NCI-H1417 (cell line): ENCODE measurements at regions not wholly inside any gene's neighbourhood (a gene's known extent, or its start where the extent isn't known, plus 50 kb on each side); places are given as distances from the start of the nearest gene placed in this dataset.
"Not testable (repeated sequence)": the region's sequence is repeated elsewhere in the genome, so short reads cannot be mapped to it uniquely, and the experiment has no call there.

Experiments
- DNase-seq, 3 experiments: peaks; one replicate each; lab custom pipeline; 2025; lab: John Stamatoyannopoulos, UW

DNA sequence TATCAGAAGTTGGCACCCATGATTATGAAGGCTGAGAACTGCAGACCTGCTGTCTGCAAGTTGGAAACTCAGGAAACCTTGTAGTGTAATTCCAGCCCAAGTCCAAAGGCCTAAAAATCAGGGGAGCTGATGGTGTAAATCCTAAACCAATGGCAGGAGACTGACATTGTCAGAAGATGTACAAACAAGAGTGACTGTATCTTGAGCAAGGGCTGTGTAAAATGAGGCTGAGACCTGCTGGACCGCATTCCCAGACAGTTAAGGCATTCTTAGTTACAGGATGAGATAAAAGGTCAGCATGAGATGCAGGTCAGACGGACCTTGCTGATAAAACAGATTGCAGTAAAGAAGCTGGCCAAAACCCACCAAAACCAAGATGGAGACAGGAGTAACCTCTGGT, 147.7 kb downstream of the COG6 start:
- no peak for DNase-seq

DNA sequence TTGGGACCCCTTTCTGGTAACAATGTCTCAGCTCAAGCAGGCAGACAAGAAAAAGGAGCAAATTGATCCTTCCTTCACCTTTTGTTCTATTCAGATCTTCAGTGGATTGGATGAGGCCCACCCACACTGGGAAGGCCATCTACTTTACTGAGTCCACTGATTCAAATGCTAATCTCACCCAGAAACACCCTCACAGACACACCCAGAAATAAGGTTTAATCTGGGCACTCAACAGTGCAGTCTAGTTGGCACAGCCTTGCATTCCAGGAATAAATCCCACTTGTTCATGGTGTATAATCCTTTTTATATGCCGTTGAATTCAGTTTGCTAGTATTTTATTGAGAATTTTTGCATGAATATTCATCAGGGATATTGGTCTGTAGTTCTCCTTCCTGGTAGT, 148.4 kb downstream of the COG6 start:
- no peak for DNase-seq

DNA sequence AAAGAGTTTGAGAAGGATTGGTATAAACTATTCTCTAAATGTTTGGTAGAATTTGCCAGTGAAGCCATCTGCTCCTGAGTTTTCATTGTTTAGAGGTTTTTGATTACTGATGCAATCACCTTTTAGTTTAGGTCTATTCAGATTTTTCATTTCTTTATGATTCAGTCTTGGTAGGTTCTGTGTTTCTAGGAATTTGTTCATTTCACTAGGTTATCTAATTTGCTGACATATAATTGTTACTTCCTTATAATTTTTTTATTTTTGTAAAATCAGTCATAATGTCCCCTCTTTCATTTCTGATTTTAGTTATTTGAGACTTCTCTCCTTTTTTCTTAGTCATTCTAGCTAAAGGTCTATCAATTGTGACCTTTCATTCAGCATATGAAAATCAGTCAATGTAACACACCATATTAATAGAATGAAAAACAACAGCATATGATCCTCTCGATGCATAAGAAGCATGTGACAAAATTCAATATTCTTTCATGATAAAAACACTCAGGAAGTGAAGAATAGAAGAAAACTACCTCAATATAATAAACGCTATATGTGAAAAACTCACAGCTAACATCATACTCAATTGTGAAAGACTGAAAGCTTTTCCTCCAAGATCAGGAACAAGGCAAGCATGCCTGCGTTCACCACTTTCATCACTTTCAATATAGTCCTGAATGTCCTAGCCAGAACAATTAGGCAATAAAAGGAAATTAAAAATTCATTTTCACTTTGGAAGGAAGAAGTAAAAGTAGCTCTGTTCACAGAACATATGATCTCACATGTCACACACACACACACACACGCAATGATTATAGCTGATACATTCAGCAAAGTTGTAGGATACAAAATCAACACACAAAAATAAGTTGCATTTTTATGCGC, 149.1 kb downstream of the COG6 start:
- no peak for DNase-seq

DNA sequence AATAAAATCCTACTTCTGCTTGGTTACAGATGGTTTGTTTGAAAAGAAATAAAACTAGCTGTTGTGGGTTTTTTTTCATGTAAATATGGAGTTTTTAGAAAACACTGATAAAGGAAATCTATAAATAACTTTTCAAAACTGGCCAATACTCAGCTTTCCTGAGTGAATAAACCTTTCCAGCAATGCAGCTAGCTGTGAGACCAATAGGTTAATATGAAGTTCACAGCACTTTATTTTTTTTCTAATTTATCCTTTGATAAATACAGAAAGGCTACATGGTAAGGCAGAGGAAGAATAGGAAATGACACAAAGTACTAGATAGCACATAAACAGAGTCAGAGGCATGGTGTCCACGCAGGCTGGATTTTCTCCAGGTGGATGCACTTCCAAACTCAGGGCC, 154.0 kb downstream of the COG6 start:
- DNase-seq: no peak

DNA sequence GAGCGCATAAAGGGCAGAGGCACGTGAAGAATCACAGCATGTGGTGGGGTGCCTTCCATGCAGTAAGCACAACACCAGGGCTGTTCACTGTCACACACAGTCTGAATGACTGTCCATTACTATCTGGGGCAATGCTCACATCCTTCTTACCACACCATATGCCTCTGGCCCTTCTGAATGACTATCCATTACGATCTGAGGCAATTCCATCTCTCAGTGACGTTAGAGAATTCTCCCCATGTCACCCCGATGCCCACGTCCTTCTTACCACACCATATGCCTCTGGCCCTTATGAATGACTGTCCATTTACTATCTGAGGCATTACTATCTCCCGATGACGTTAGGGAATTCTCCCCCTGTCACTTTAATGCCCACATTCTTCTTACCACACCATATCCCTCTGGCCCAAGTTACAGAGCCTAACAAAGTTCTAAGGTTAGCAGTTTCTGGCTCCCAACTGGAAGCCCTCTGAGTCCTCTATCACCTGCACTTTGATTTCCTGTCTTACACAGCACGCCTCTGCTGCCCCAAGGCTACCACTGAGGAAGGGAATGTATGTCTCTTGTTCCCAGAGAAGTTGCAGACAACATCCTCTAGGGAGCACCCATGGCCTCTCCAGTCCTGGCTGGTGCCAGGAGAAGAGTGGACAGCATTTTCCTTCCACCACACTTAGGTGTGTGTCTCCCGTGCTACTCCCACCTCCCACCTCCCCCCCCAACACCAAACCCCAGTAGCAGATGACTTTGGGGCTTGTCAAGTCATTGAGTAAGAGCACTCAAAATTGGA, 154.8 kb downstream of the COG6 start:
- DNase-seq: no peak

DNA sequence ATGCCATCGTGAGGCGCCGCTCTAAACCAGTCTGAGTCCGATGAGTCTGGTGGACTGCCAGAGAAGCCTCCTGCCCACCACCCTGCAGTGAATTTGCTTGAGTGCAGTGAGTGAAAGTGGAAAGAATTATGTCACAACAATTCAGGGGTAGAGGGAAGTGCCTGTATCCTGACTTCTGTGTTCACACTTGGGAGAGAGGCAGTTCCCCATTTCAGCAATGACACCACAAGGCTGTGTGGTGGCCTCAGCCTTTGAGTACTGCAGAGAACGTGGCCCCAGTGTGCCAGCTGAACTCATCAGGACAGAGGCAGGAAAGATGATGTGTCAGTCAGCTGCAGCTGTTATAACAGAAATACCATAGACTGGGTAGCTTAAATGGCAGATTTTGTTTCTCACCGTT, 155.6 kb downstream of the COG6 start:
- DNase-seq: no peak

DNA sequence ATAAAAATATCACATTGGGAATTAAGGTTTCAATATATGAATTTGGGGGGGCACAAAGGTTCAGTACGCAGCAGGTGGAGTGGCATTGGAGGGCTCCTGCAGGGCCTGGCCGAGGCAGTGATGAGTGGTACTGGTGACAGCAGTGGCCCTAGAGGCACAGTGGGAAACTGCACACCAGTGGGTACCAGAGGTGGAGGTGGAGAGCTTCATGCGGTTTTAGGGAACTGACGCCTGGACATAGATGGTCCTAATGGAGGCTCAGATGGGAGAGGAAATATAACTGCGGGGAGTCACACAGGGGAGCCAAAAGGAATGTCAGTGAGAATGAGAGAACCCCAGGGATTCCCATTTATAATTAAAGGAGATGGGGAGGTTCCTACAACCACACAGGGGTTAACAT, 156.2 kb downstream of the COG6 start:
- no peak for DNase-seq

DNA sequence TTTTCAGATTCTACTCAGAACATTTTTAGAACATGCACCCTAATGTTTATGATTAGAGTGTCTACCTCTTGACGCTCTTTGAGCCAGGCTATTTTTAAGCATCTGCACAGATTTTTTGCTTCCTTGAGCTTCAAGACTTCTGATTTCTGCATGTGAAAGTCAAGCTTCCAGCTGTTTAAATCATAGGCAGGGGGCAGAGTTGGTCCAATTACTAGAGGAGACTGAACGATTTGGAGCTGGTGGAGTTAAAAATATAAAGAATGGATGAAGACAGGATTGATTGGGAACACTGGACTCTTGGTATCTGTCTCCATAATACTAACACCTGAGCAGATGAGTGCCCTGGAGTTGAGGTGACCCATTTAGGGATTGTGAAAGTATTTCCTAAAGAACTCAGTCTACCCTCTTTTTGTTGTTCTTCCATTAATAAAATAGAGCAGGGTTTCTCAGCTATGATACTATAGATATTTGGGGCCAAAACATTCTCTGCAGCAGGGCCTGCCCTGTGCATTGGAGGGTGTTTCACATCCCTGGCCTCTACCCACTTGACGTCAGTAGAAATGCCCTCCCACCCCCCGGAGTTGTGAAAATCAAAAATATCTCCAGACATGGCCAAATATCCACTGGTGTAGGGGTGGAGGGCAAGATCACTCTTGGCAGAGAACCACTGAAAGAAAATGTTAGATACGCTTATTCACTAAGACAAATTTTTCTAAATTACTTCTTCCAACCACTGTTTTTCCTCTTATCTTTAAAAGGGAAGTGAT, 160.1 kb downstream of the COG6 start:
- no peak for DNase-seq

DNA sequence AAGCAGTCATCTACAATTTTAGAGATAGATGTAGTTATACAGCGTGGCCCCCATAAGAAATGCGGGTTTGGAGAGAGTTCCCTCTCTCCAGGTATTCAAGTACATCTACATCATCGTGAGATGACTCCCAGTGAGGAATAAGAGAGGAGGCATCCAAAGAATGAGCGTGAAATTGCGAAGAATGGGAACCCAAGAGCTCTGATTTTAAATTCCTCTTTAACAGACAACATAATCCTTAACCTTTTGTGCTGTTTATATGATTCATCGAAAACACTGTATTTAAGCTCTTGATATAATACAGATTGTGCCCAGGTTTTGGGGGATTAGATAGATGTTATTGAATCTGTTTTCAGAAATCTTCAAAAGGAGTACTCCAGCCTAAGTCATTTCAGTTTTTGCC, 161.5 kb downstream of the COG6 start:
- DNase-seq: no peak

DNA sequence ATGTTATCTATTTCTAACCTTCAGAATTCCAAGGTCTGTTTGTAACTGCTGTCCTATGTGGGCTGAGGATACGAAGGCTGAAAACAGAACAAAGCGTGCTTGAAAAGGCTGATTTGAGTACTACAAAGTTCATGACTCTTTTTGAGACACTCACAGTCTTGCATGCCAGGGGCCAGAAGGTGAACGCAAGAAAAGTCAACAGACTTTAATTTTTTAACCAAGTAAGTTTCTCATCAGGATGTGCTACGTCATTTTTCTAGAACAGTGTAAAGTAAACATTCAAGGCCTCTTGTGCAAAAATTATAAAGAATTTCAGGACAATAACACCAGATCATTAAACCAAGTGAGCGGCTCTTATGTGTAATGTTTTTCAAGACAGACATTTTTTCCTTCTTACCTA, 163.5 kb downstream of the COG6 start:
- DNase-seq: no peak

DNA sequence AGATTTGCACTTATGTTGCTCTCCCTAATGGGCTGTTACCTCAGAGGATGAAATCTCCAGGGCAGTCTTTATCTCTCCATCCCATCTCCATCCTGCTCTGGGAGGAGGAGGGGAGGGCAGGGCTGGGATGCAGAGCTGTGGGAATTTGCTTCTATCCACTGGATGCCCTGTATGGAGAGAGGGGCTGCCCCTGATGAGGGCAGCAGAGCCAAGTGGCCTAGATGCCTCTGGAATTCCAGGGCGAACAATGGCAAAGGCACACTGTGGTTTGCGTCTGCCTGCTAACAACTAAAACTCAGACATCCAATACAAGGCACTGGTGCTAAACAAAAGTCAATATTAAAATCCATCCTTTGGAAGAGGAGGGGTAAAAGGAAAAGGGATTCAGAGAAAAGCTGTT, 165.1 kb downstream of the COG6 start:
- DNase-seq: no peak

DNA sequence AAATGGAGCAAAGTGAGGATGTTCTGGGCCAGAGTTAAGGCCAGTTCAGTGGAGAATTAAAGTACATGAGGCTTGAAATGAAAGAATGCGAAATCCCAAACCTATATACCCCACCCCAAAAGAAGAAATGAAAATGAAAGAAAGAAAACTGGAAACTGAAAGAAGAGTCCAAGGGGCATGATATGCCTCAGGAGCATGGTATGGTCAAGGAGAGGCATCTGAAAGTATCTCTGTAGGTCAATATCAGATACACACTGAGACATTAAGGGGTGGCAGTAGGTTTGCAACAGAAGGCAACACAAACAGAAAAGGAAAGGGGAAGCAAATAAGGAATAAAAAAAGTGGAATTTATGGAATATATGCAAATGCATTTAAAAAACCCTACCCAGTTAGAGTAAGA, 166.5 kb downstream of the COG6 start:
- DNase-seq: no peak

DNA sequence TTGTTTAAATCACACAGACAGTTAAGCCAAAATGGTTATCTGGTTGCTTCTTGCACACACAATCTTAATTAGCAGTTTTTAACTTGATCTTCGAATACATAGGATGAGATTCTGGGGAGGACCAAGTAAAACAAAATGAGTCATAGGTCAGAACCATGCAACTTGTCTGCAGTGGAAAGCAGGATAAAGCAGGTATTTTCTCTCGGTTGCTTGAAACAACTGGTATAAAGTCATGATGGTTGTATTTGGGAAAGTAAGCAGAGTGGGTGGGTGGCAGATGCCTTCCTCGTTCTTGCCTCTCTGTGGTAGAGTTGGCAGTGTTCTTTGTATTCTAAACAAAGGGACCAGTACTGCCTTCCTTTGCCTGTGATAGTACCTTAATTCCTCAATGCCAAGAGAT, 167.0 kb downstream of the COG6 start:
- DNase-seq: no peak

DNA sequence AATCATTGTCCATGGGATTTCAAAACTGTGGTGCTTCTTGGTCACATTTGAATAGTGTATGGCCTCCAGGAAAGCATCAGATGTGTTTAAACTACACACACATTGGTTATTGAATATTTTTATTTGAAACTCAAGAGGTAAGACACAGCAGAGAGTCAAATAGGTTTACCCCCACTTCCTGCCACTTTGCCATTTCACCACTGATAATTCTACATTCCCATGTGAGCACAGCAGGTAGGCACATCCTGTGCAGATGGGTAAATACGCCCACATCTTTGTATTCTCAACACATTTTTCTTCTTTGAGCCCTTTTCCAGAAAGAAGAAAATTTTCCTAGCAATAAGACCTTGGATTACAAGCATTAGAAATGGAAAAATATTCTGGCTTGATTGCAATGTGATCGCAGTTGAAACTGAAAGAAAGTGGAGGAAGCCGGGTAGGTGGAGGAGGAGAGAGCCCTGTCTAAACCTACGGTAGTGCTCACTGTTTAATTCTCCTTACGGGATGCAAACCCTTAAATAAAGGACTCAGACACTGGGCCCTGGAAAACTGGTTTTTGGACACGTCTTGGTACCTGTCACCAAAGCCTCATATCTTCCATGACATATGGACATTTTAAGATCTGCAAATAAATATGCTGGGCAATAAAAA, 167.7 kb downstream of the COG6 start:
- DNase-seq: no peak

DNA sequence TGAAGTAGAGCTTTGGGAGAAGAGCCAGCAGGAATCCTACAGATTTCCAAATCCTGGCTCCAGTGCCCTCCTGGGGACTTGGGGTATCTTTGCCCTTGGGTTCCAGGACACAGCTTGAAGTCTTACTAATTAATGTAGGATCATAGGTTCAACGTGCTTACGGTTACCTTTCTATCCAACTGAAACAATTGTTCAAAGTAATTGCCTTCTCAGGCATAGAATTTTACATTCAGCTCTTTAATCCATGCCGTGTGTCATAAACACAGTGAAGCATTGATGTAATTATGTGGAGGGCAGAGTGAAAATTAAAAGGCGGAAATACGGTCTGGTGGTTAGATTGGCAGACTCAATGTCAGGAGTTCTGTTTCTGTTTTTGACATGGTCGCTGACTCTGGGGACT, 170.4 kb downstream of the COG6 start:
- DNase-seq: peak in 2 of 3 experiments; percentile 13 to 59

DNA sequence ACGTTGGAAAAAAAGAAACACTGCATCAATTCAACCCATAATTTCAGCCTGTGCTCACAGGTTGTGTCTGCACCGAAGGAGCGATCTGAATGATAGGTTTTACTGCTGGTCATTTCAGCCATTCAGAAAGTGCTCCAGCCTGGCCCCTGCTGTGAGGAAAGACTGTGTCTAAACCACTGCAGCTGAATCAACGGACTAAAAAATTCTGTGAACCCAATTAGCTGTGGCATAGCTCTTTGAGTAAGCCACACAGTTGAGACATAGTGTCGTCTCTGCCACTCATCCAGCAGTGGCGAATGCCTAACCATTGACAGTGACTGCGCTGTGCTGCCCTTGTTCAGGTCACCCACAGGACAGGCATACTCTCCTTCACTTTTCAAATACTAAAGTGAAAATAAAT, 179.8 kb downstream of the COG6 start:
- peak; percentile 53 to 87 (median 75) for DNase-seq

DNA sequence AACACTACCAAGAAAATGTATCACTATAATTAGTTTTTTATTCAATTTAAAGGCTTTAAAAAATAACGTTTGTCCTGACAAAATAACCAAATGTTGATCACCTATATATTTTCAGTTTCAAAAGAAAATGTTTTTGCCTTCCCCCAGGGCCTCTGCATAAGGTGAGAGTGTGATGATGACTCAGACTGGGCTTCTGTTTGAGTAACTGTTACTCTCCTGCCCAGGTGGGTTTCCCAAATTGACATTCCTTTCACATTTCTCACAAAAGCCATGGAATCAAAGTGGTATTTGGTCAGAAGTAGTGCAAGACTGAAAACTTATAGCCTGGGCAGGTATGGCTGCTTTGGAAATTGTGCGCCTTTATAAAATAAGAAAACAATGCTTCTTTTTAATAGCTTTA, 180.6 kb downstream of the COG6 start:
- DNase-seq: no peak

DNA sequence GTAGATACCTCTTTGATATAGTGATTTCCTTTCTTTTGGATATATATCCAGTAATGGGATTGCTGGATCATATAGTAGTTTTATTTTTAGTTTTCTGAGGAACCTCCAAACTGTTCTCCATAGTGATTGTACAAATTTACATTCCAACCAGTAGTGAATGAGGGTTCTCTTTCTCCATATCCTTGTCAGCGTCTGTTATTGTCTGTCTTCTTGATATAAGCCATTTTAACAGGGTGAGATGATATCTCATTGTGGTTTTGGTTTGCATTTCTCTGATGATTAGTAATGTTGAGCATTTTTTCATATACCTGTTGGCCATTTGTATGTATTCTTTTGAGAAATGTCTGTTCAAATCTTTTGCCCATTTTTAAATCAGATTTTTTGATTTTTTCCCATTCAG, 182.4 kb downstream of the COG6 start:
- not testable (repeated sequence) for DNase-seq

DNA sequence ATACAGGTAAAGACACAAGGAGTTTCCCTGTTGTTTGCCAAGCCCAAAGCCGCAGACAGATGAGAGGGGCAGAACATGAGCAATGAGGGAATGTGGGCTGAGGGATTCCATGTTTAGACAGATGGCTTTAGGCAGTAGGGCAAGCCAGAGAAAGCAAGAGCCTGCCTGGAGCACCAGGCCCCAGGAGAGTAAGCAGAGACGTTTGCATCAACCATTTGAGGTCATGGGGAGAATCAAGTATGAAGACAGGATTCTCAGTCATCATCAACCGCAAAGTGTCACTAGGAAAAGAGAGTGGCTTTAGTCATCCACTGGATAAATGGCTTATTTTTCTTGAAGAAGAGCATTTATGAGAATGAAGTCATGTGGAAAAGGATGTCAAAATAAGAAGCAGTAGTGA, 184.7 kb downstream of the COG6 start:
- peak in 1 of 3 experiments; percentile 55 for DNase-seq

DNA sequence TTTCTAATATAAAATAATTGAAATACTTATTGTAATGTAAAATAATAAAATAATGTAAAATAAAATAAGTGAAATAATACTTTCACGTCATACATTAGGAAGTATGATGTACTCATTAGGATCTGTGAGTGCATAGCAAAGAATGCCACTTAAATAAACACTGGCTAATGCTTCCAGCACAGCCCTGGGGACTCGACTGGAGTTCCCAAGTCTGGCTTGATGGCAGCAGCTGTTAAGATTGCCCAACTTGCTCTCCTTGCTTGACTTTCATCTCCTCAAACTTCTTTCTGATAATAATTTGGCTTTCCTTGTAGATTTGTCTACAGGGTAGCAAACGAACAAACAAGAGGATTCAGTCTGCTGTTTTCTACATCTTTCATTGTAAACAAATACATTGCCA, 191.9 kb downstream of the COG6 start:
- no peak for DNase-seq

DNA sequence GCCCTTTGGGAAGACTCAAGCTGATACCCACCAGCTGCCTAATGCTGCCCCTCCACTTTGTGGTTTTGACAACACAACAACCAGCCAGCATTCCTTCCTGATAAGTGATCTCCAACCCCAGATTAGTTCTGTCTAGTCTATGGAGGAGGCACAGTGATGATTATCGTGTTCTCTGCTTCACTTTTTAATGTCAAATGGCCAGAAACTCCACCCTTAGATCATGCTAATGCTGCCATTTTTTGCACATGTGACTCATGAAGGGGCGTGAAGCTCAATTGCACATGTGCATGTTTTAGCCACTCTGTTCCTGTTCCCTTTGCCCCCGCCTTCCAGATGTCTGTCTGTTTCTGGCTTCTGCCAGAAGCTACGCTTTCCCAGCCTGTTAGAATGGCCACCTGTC, 199.8 kb downstream of the COG6 start:
- DNase-seq: no peak

DNA sequence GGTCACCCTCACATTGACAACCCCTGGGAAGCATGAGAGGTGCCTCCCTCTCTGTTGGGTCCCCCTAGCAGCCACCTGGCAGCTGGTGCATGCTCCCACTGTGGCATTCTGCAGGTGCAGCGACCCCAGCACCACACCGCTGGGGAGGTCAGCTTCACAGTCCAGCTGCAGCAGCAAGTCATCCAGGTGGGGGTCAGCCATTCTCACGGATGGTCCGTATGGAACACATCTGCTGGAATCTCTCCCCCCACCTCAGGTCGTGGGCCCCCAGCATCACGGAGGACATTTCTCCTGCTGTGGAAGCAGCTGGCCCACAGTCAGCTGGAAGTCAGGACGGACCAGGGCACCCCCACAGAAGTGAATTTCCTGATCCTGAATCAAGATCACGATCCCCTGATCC, 201.3 kb downstream of the COG6 start:
- no peak for DNase-seq
